ENCODE measurements at regions not wholly inside any gene's neighbourhood (a gene's known extent, or its start where the extent isn't known, plus 50 kb on each side); places are given as distances from the start of the nearest gene placed in this dataset.

- dilution Hi-C loops (cut with HindIII; ENCODE audit: low sequenced_read_pairs, unreplicated experiment) (no loop called here), in situ Hi-C loops (cut with MboI; ENCODE audit: low sequenced_read_pairs) (no loop called here), intact Hi-C loops (cut with micrococcal nuclease) (no loop called here)
- Histone ChIP-seq H2BK20ac (ENCODE audit: low read depth, low read length) (no peak overlapping the region), H3K14ac (replicated peaks; ENCODE audit: low read depth, low read length) (no peak overlapping the region), H3K27me3 (ENCODE audit: control insufficient read depth, insufficient read depth, low read length) (no peaks in the 10 kb centered on the region), H3K9me3 (ENCODE audit: control insufficient read depth, insufficient read depth, low read length) (peaks cover 10% of the 10 kb centered on the region), H3K56ac (ENCODE audit: extremely low read depth, insufficient read depth, low read length) (no peak overlapping the region), H2AK9ac (replicated peaks; ENCODE audit: low read depth, low read length, poor library complexity) (no peak overlapping the region), H3K18ac (ENCODE audit: low read depth, low read length) (no peak overlapping the region), H3K4me2 (ENCODE audit: low read depth, low read length) (no peak overlapping the region), H3K27ac (ENCODE audit: insufficient read depth, low read length) (no peak overlapping the region), H4K5ac (ENCODE audit: low read depth, low read length) (no peak overlapping the region), H3K4me1 (ENCODE audit: control insufficient read depth, insufficient read depth, low read length) (no peaks in the 10 kb centered on the region), H3K9me1 (ENCODE audit: insufficient read depth, low read length) (no peaks in the 10 kb centered on the region), H3K23ac (ENCODE audit: low read depth, low read length) (no peak overlapping the region), H4K91ac (ENCODE audit: insufficient read depth, low read depth, low read length) (no peak overlapping the region), H2BK120ac (ENCODE audit: low read depth, low read length) (no peak overlapping the region), H2AFZ (replicated peaks; ENCODE audit: low read length, poor library complexity) (no peak overlapping the region), H3K4ac (ENCODE audit: low read depth, low read length) (no peak overlapping the region), H2BK5ac (ENCODE audit: low read depth, low read length, poor library complexity, severe bottlenecking) (no peak overlapping the region), H4K20me1 (ENCODE audit: insufficient read depth, low read length) (no peaks in the 10 kb centered on the region), H3K79me1 (ENCODE audit: low read depth in 1 of 2, low read length in 2 of 2) (no peaks in the 10 kb centered on the region), H3K4me3 (ENCODE audit: insufficient read depth, low read depth, low read length) (no peak overlapping the region), H2BK15ac (ENCODE audit: low read depth, low read length) (no peak overlapping the region), H3K9ac (ENCODE audit: low read depth, low read length) (no peak overlapping the region), H2AK5ac (ENCODE audit: low read depth, low read length) (no peak overlapping the region), H3K36me3 (ENCODE audit: control insufficient read depth, insufficient read depth, low read length) (no peaks in the 10 kb centered on the region), H4K8ac (ENCODE audit: low read depth in 2 of 2, low read length in 2 of 2) (no peak overlapping the region)
- ATAC-seq (ENCODE audit: low read depth), result no peak
- DNase-seq, result no peak
- CTCF ChIA-PET, result no interaction called here
- POLR2A ChIA-PET (ENCODE audit: unreplicated experiment), result no interaction called here
- TF ChIP-seq, protein P1, sequence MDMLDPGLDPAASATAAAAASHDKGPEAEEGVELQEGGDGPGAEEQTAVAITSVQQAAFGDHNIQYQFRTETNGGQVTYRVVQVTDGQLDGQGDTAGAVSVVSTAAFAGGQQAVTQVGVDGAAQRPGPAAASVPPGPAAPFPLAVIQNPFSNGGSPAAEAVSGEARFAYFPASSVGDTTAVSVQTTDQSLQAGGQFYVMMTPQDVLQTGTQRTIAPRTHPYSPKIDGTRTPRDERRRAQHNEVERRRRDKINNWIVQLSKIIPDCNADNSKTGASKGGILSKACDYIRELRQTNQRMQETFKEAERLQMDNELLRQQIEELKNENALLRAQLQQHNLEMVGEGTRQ (IDR thresholded peaks at IDR 0.05; ENCODE audit: low read depth, low read length), result no peak
- TF ChIP-seq, protein P2, sequence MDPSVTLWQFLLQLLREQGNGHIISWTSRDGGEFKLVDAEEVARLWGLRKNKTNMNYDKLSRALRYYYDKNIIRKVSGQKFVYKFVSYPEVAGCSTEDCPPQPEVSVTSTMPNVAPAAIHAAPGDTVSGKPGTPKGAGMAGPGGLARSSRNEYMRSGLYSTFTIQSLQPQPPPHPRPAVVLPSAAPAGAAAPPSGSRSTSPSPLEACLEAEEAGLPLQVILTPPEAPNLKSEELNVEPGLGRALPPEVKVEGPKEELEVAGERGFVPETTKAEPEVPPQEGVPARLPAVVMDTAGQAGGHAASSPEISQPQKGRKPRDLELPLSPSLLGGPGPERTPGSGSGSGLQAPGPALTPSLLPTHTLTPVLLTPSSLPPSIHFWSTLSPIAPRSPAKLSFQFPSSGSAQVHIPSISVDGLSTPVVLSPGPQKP (IDR thresholded peaks at IDR 0.05; ENCODE audit: borderline replicate concordance, low read depth, low read length), result no peak
- TF ChIP-seq RFX5 (IDR thresholded peaks at IDR 0.05; ENCODE audit: low read depth, low read length) (no peak), RAD21 (IDR thresholded peaks at IDR 0.05; ENCODE audit: low read length) (no peak), NFE2L2 (IDR thresholded peaks at IDR 0.05; ENCODE audit: low read depth, low read length) (no peak), SMC3 (IDR thresholded peaks at IDR 0.05; ENCODE audit: low read depth, low read length) (no peak), MXI1 (IDR thresholded peaks at IDR 0.05; ENCODE audit: borderline replicate concordance, low read depth, low read length) (no peak), POLR2A (IDR thresholded peaks at IDR 0.05; ENCODE audit: low read depth, low read length) (no peak), BHLHE40 (IDR thresholded peaks at IDR 0.05; ENCODE audit: low read depth, low read length) (no peak), FOS (IDR thresholded peaks at IDR 0.05; ENCODE audit: low read depth, low read length) (no peak), MAFK (IDR thresholded peaks at IDR 0.05; ENCODE audit: low read depth, low read length) (no peak), CHD1 (IDR thresholded peaks at IDR 0.05; ENCODE audit: low read depth, low read length) (no peak), CEBPB (IDR thresholded peaks at IDR 0.05; ENCODE audit: low read depth, low read length) (no peak)
- TF ChIP-seq, protein P3, sequence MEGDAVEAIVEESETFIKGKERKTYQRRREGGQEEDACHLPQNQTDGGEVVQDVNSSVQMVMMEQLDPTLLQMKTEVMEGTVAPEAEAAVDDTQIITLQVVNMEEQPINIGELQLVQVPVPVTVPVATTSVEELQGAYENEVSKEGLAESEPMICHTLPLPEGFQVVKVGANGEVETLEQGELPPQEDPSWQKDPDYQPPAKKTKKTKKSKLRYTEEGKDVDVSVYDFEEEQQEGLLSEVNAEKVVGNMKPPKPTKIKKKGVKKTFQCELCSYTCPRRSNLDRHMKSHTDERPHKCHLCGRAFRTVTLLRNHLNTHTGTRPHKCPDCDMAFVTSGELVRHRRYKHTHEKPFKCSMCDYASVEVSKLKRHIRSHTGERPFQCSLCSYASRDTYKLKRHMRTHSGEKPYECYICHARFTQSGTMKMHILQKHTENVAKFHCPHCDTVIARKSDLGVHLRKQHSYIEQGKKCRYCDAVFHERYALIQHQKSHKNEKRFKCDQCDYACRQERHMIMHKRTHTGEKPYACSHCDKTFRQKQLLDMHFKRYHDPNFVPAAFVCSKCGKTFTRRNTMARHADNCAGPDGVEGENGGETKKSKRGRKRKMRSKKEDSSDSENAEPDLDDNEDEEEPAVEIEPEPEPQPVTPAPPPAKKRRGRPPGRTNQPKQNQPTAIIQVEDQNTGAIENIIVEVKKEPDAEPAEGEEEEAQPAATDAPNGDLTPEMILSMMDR (conservative IDR thresholded peaks at IDR 0.05; ENCODE audit: low read depth, low read length), result no peak
- WGBS, 2 experiments (ENCODE audit: extremely low coverage in 2 of 2, insufficient read length in 1 of 2), result 60% methylated on average over 1 of the region's 1 CpG; no CpG with 5 or more reads in 1 of the 2 experiments
- BruUV-seq (replicated peaks), result no TSS peak
Observed at GRCh38 chr15:97615114-97615513, 345.4 kb upstream of the ARRDC4 start.

Data from IMR-90 (cell line).